ENCODE measurements at regions not wholly inside any gene's neighbourhood (a gene's known extent, or its start where the extent isn't known, plus 50 kb on each side); places are given as distances from the start of the nearest gene placed in this dataset.
"Not testable (repeated sequence)": the region's sequence is repeated elsewhere in the genome, so short reads cannot be mapped to it uniquely, and the experiment has no call there.

- no peak for DNase-seq
Measured at GRCh38 chr10:108632144-108632543, 1291.2 kb downstream of the XPNPEP1 start.

- DNase-seq = no peak
Measured at GRCh38 chr10:108631332-108631731, 1292.0 kb downstream of the XPNPEP1 start.

DNA sequence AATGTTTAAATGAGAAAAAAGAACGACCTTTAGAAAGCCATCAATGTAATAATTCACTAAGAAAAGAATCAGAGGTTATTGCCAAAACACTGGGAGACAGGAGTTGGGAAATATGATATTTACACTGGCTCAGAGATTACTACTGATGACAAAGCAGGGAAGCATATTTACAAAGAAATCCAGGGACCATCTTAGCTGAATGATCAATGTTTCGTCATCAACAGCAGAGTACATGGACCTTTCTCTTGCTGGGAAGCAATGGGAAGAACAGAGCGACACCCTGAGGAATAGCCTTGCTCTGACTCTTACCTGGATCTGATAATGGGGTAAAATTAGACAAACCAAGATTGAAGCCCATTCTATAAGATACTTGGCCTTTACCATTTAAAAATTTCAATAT, 1293.5 kb downstream of the XPNPEP1 start:
- DNase-seq = no peak

DNA sequence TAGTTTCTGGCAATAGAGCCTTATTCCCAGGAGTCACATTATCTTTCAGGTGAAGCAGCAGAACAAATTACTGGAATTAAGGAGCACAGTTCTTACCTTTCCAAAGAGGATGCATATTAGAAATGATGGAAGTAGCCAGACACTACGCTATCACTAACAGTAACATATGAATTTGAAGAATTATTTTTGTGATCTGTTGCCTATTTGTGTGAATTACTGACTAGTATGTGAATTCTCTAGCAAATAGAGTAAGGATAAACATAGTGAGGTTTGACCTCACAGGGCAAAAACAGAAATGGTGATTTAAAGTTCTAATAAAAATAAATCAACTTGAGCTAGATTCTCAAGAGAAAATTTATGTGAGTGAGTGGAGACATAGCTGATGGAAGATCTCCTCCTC, 1299.3 kb downstream of the XPNPEP1 start:
- DNase-seq = no peak

DNA sequence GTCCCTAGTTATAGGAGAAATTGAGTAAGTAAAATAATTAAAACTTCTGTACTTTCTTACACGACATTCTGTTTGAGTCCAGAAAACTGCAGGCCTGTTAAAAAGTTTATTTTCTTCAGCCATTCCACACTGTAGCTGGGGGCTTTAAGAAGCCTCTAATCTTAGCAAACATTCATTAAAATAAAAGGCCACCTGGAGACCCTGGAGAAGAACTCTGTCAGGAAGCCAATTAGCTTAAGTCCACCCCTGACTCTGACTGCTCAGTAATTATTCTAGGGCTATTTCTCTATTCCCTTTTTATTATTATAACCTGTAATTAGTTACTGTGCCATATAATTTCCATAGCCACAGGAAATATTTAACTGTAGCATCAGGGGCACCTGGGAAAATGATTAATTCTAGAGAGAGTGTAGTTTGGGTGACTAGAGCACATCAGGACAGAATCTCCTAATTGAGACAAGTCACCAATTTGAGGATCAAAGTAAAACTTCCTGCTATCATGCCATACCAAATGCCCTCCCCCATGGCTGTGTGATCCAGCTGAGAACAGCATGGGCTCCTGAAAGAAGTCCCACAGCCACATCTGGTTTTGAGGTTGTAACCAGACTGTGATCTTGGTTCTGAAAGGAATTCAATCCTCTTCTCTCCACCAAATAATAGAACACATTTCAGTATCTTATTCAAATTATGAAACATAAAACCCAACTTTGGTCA, 1302.3 kb downstream of the XPNPEP1 start:
- DNase-seq = no peak

DNA sequence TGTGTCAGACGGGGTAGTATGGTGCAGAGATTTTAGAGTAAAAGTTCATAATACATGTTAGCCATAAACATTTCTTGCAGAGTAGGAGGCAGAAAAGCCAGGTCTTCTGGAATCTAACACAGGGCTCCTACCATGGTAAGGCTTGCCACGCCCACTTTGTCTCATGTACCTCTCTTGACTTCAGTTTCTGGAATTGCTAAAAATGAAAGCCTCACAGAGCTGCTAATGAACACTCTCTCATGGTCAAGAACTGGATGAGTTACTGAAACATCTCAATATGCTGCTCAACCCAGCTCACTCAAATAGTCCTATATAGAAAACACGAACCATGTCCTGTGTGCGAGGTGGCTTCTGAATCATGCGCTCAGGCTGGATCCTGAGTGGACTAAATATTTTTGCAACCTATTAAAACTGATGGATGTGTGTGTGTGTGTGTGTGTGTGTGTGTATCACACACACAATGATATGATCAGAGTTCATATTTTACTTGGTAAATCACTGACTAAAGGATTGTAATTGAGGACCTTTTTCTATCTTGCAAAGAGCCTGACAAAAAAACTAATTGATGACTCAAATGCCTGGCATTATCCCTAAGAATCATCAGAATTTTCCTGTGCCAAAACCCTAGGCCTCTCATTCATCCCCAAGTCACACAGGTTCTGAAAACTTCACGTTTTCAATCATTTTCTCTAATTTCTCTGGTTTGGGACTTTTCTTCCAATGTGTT, 1306.6 kb downstream of the XPNPEP1 start:
- no peak for DNase-seq

DNA sequence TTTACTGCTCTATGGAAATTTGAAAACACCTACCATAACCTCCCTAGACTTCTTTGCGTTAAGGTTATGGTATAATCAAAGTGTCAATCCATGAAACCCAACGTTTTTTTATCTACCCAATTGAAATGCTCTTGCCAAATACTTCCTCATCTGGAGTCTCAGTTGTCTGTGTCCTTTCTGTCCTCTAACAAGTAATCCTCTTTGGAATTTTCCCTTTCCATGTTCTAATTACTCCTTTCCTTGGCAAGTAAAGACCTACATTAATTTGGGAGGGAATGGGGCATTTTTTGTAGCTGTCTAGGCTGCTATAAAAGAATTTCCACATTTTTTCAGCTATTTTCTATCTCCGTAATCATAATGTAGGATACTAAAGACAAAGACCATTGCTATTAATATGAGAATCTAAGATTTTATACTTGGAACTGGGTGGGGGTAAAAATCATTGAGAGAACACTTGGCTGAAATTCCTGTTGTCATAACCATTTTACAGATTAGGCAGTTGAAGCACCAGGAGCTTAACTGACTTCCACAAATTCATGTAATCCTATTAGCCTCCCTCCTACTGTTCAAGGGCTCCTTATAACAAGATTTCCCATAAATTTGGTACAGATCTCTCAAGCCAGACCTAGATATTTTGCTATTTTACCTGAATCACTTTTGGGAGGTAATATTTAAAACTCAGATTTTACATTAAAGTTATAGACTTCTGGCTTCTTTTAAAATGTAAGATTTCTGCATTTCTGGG, 1307.6 kb downstream of the XPNPEP1 start:
- no peak for DNase-seq

DNA sequence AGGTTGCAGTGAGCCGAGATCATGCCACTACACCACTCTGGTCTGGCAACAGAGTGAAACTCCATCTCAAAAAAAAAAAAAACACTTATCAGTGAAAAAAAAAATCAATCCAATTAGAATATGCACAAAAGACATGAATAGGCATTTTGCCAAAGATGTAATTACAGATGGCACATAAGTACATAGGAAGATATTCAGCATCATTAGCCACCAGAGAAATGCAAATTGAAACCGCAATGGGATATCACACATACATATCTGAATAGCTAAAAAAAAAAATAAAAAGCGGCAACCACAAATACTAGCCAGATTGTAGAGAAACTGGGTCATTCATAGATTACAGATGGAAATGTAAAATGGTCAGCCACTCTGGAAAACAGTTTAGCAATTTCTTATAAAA, 1310.8 kb downstream of the XPNPEP1 start:
- no peak for DNase-seq

GRCh38 chr10:108608860-108609259, 1314.5 kb downstream of the XPNPEP1 start:
- no peak for DNase-seq

DNA sequence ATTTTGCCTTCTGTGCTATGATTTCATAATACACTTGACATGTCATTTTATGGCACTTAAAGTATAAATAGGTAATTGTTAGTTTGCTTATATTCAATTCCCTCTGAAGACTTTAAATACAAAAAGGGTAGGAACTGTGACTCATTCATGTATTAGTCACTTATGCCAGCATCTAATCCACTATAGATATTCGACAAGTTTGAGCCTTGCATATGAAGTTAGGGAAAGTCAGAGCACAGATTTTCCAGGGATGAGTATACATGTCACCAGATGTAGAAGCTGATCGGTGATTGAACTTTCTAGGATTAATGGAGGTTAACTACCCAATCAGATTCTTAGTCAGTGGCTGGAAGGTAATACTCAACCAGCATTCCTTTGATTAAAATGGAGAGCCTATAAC, 1321.5 kb downstream of the XPNPEP1 start:
- no peak for DNase-seq

DNA sequence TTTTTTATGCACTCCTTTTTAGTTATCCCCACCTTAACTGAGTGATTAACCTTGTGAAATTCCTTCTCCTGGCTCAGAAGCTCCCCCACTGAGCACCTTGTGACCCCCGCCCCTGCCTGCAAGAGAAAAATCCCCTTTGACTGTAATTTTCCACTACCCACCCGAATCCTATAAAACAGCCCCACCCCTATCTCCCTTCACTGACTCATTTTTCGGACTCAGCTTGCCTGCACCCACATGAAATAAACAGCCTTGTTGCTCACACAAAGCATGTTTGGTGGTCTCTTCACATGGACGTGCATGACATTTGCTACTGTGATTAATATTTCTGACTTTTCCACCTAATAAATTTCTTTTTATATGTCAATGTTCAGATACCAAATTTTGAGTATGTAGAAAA, 1322.8 kb downstream of the XPNPEP1 start:
- DNase-seq = not testable (repeated sequence)

- DNase-seq = not testable (repeated sequence)
Measured at GRCh38 chr10:108599317-108599716, 1324.0 kb downstream of the XPNPEP1 start.

DNA sequence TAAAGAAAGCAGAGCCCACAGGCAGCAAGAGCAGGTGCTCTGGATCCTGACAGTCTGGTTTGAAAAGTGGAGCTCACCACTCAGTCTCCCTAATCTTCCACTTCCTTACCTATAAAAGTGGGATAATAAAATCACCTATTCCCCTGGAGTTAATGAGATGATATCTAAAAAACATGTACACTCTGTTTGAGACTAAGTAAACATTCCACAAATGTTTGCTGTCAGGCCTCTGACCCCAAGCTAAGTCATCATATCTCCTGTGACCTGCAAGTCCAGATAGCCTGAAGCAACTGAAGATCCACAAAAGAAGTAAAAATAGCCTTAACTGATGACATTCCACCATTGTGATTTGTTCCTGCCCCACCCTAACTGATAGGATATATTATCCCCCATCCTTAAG, 1324.5 kb downstream of the XPNPEP1 start:
- no peak for DNase-seq

DNA sequence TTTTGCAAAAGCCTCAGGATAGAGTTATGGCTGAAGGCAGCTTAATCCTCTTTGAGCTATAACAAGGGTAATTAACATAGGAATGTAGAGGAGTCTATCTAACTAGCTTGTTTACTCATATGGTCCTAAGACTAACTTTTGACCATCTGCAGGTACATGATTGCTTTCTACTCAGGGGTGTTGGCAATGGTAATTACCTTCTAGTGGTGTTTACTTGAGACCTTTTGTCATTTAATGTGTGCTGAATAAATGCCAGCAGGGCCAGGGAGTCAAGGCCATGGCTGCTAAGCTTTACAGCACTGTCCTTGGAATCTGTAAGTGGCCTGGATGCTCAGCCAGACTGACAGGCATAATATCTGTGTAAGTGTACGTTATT, 1325.0 kb downstream of the XPNPEP1 start:
- no peak for DNase-seq

GRCh38 chr10:108597657-108598319, 1325.5 kb downstream of the XPNPEP1 start:
- no peak for DNase-seq

DNA sequence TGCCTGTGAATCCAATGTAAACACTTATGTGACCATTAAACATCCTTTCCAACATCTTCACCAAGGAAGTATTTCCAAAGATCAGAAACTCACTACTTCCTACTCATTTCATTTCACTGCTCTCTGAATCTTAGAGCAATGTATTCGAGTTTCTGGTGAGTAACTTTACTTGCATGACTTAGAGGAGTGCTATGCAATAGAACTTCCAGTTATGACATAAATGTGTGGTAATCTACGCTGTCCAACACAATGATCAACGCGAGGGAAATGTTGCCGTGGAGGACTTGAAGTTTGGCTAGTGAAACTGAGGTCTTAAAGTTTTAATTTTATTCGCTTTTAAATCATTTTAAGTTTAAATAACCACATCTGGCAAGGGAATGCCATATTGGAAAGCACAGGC, 1326.3 kb downstream of the XPNPEP1 start:
- no peak for DNase-seq

- no peak for DNase-seq
Measured at GRCh38 chr10:108592956-108593355, 1330.4 kb downstream of the XPNPEP1 start.

GRCh38 chr10:108591417-108591816, 1331.9 kb downstream of the XPNPEP1 start:
- DNase-seq = no peak

DNA sequence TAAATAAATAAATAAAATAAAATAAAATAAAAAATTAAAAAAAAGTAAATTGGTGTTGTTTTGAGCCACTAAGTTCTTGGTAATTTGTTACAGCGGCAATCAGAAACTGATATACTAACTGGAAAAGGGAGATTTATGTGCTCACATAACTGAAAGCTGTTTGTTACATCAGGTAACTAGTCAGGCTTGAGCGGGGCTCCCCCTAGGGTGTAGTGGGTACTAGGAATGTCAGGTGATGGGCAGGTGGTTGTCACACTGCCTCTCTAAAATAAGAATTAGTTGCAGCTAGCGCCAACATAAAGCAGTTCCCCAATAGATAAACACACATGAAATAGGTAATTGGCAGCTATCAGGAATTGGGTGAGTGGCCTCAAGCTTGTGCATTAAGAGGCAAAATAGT, 1336.9 kb downstream of the XPNPEP1 start:
- DNase-seq = no peak

DNA sequence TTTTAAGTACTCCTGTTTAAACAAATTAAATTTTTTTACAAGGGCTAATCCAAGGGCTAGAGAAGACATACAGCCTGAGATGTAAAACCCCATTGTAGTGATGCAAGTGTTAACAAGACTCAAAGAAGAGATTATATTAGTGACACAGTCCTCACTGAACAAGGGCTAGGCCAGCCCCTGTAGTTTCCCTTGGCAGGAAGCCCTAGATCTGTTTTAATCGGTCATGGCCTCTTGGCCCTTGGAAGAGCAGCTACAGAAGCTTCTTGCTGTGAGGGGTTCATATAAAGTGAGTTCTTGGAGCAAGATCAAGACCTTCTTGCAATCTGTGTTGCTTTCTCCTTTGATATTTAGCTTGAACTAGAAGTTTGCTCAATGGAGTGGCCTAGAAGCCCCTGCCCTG, 1339.4 kb downstream of the XPNPEP1 start:
- DNase-seq = no peak

DNA sequence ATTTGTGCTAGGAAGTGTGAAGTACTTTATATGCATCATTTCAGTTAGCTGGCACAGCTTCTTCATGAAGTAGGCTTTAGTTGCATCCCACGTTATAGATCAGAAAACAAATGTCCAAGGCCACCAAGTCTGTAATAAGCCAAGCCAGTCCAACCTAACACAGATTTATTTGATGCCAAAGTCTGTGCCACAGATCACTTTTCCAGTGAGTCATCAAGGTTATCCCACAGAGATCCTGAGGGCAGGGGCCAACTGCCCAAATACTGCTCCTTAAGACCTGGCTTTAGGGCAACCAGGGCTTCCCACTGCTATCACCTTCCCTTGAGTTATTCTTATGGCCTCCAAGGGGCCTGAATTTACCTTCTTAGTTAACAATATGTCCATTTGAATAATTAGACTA, 1340.4 kb downstream of the XPNPEP1 start:
- no peak for DNase-seq

- no peak for DNase-seq
Measured at GRCh38 chr10:108582387-108582786, 1340.9 kb downstream of the XPNPEP1 start.

DNA sequence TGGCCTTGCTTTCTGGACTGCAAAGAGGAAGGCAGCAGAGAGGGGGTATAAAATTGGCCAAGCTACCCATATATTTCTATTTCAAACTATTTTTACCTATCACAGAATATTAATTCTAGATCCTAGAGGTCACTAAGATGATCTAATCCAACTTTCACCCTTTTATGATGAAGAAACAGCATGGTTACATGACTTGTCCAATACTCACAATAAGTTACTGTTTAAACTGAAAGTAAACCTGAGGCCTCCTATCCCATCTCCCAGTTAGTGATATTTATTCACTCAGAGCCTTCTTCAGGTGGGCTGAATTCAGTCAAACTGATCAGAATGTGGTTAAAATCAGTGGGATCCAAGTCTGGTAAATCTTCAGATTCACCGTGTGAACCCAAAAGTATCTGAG, 1345.1 kb downstream of the XPNPEP1 start:
- no peak for DNase-seq
